ENCODE measurements at regions not wholly inside any gene's neighbourhood (a gene's known extent, or its start where the extent isn't known, plus 50 kb on each side); places are given as distances from the start of the nearest gene placed in this dataset.

GRCh38 chr21:43364261-43364510 lies 62.7 kb downstream of the SIK1 start:
- no peaks in the 10 kb centered on the region for H4K20me1 ChIP-seq (ENCODE audit: insufficient read depth, low read length)
- H3K4me3 ChIP-seq (ENCODE audit: insufficient read depth, low read length), result no peak overlapping the region
- no peak for DNase-seq (ENCODE audit: insufficient read length, low spot score, missing footprints)
- H3K4me2 ChIP-seq (ENCODE audit: insufficient read depth, low read length), result no peak overlapping the region
- H3K79me2 ChIP-seq (ENCODE audit: insufficient read depth, low read length), result no peaks in the 10 kb centered on the region
- no peaks in the 10 kb centered on the region for H3K36me3 ChIP-seq (ENCODE audit: insufficient read depth, low read length)
- H3K27ac ChIP-seq (ENCODE audit: low read depth, low read length), result no peak overlapping the region
- no peak for TF ChIP-seq CTCF (IDR thresholded peaks at IDR 0.05; ENCODE audit: extremely low read depth, low read depth, low read length)
- H2AFZ ChIP-seq (ENCODE audit: low read length), result no peak overlapping the region
- no peaks in the 10 kb centered on the region for H3K9me3 ChIP-seq (ENCODE audit: low read depth, low read length)
- H3K27me3 ChIP-seq (ENCODE audit: insufficient read depth, low read length), result peaks cover 4% of the 10 kb centered on the region
- H3K4me1 ChIP-seq (ENCODE audit: insufficient read depth, low read length), result no peaks in the 10 kb centered on the region

- no peak for DNase-seq (ENCODE audit: insufficient read length, low spot score, missing footprints)
- Histone ChIP-seq H3K9me3 (ENCODE audit: low read depth, low read length) (no peaks in the 10 kb centered on the region), H4K20me1 (ENCODE audit: insufficient read depth, low read length) (no peaks in the 10 kb centered on the region), H3K79me2 (ENCODE audit: insufficient read depth, low read length) (no peaks in the 10 kb centered on the region), H3K4me2 (ENCODE audit: insufficient read depth, low read length) (no peak overlapping the region), H3K36me3 (ENCODE audit: insufficient read depth, low read length) (no peaks in the 10 kb centered on the region), H3K27me3 (ENCODE audit: insufficient read depth, low read length) (peaks cover 4% of the 10 kb centered on the region), H3K4me1 (ENCODE audit: insufficient read depth, low read length) (no peaks in the 10 kb centered on the region), H3K4me3 (ENCODE audit: insufficient read depth, low read length) (no peak overlapping the region), H3K27ac (ENCODE audit: low read depth, low read length) (no peak overlapping the region), H2AFZ (ENCODE audit: low read length) (no peak overlapping the region)
- no peak for TF ChIP-seq CTCF (IDR thresholded peaks at IDR 0.05; ENCODE audit: extremely low read depth, low read depth, low read length)
Observed at GRCh38 chr21:43363506-43364260, 63.2 kb downstream of the SIK1 start.

- H3K36me3 ChIP-seq (ENCODE audit: insufficient read depth, low read length), result no peaks in the 10 kb centered on the region
- H2AFZ ChIP-seq (ENCODE audit: low read length), result no peak overlapping the region
- H3K4me1 ChIP-seq (ENCODE audit: insufficient read depth, low read length), result no peaks in the 10 kb centered on the region
- H3K27me3 ChIP-seq (ENCODE audit: insufficient read depth, low read length), result peaks cover 4% of the 10 kb centered on the region
- no peaks in the 10 kb centered on the region for H3K9me3 ChIP-seq (ENCODE audit: low read depth, low read length)
- H3K4me3 ChIP-seq (ENCODE audit: insufficient read depth, low read length), result no peak overlapping the region
- H3K79me2 ChIP-seq (ENCODE audit: insufficient read depth, low read length), result no peaks in the 10 kb centered on the region
- DNase-seq (ENCODE audit: insufficient read length, low spot score, missing footprints), result no peak
- H3K4me2 ChIP-seq (ENCODE audit: insufficient read depth, low read length), result no peak overlapping the region
- no peaks in the 10 kb centered on the region for H4K20me1 ChIP-seq (ENCODE audit: insufficient read depth, low read length)
- no peak overlapping the region for H3K27ac ChIP-seq (ENCODE audit: low read depth, low read length)
- TF ChIP-seq CTCF (IDR thresholded peaks at IDR 0.05; ENCODE audit: extremely low read depth, low read depth, low read length), result no peak
Observed at GRCh38 chr21:43362915-43363314, 64.0 kb downstream of the SIK1 start.

GRCh38 chr21:43362321-43362791 lies 64.6 kb downstream of the SIK1 start:
- TF ChIP-seq CTCF (IDR thresholded peaks at IDR 0.05; ENCODE audit: extremely low read depth, low read depth, low read length), result no peak
- Histone ChIP-seq H3K27ac (ENCODE audit: low read depth, low read length) (no peak overlapping the region), H3K4me2 (ENCODE audit: insufficient read depth, low read length) (peak overlapping the region; percentile 10)

More at GRCh38 chr21:43362321-43362791, 64.6 kb downstream of the SIK1 start:
- no peak for DNase-seq (ENCODE audit: insufficient read length, low spot score, missing footprints)
- no peaks in the 10 kb centered on the region for H3K4me1 ChIP-seq (ENCODE audit: insufficient read depth, low read length)
- no peaks in the 10 kb centered on the region for H3K79me2 ChIP-seq (ENCODE audit: insufficient read depth, low read length)
- H3K9me3 ChIP-seq (ENCODE audit: low read depth, low read length), result no peaks in the 10 kb centered on the region
- no peaks in the 10 kb centered on the region for H3K36me3 ChIP-seq (ENCODE audit: insufficient read depth, low read length)
- H3K4me3 ChIP-seq (ENCODE audit: insufficient read depth, low read length), result no peak overlapping the region
- peak overlapping the region; percentile 40 for H2AFZ ChIP-seq (ENCODE audit: low read length)
- no peaks in the 10 kb centered on the region for H4K20me1 ChIP-seq (ENCODE audit: insufficient read depth, low read length)
- peaks cover 4% of the 10 kb centered on the region for H3K27me3 ChIP-seq (ENCODE audit: insufficient read depth, low read length)

Data from osteoblast (primary cell).